Spleen (tissue), 11 donors: ENCODE measurements at regions not wholly inside any gene's neighbourhood (a gene's known extent, or its start where the extent isn't known, plus 50 kb on each side); places are given as distances from the start of the nearest gene placed in this dataset.

Experiments used
- DNase-seq: peaks from one replicate; pipeline ENCODE4 v3.0.0-alpha.2; 2020
- H3K27ac ChIP-seq, 8 donors: fragments of 200-600 bp; sonication (generic) in 7 of 8; 1 replicate in 4 of 8; 2 replicates in 4 of 8; pipeline versions ENCODE4 v1.5.0 to v1.8.0; 2016 to 2021; ENCODE audit warnings: inconsistent platforms in 4 of 8, mild to moderate bottlenecking in 4 of 8, moderate library complexity in 1 of 8
- H3K27me3 ChIP-seq, 7 donors: fragments of 200-600 bp; sonication (generic) in 6 of 7; replicated peaks in 1 of 7; 1 replicate in 4 of 7; 2 replicates in 3 of 7; pipeline versions ENCODE4 v1.5.0 to v1.8.0; 2016 to 2021; ENCODE audit warnings: inconsistent platforms in 3 of 7, mild to moderate bottlenecking in 1 of 7
- H3K36me3 ChIP-seq, 6 donors: fragments of 200-600 bp; sonication (generic) in 5 of 6; 1 replicate in 4 of 6; 2 replicates in 2 of 6; pipeline versions ENCODE4 v1.5.0 to v1.8.0; 2016 to 2021; ENCODE audit warnings: inconsistent platforms in 2 of 6
- H3K4me1 ChIP-seq, 6 donors: fragments of 200-600 bp; sonication (generic) in 5 of 6; 1 replicate in 3 of 6; 2 replicates in 3 of 6; pipeline versions ENCODE4 v1.5.0 to v1.8.0; 2016 to 2021; ENCODE audit warnings: inconsistent platforms in 3 of 6
- H3K4me3 ChIP-seq, 8 donors: fragments of 200-600 bp; sonication (generic) in 7 of 8; 1 replicate in 4 of 8; 2 replicates in 4 of 8; pipeline versions ENCODE4 v1.5.0 to v1.8.0; 2016 to 2021; ENCODE audit warnings: inconsistent platforms in 4 of 8, mild to moderate bottlenecking in 4 of 8, moderate library complexity in 2 of 8
- H3K9me3 ChIP-seq, 8 donors: fragments of 200-600 bp; sonication (generic) in 7 of 8; 1 replicate in 4 of 8; 2 replicates in 4 of 8; pipeline versions ENCODE4 v1.5.0 to v1.8.0; 2016 to 2021; ENCODE audit warnings: inconsistent platforms in 4 of 8
- CTCF ChIP-seq, 11 experiments: fragments of 200-600 bp in 7 of 11; fragments of 450-650 bp in 4 of 11; sonication (generic) in 4 of 11; IDR thresholded peaks in 8 of 11; conservative IDR thresholded peaks in 3 of 11; 1 replicate in 7 of 11; 2 replicates in 4 of 11; pipeline versions ENCODE4 v1.4.0 to v1.8.0; 2016 to 2021; ENCODE audit warnings: antibody characterized with exemption in 11 of 11, inconsistent platforms in 4 of 11, mild to moderate bottlenecking in 1 of 11
- POLR2A ChIP-seq, 3 donors: fragments of 450-650 bp; IDR thresholded peaks; one replicate each; pipeline ENCODE4 v1.5.1; 2017; ENCODE audit warnings: antibody characterized with exemption in 3 of 3, mild to moderate bottlenecking in 1 of 3
- POLR2AphosphoS5 ChIP-seq, 3 donors: sonication (generic); formaldehyde crosslinking; IDR thresholded peaks; one replicate each; pipeline ENCODE4 v1.5.1; 2017; ENCODE audit warnings: antibody characterized with exemption in 3 of 3
- WGBS, 5 donors: extraction: QIAGEN DNeasy Blood & Tissue Kit in 3 of 5; methylation state at CpG; one replicate each; pipeline versions ENCODE4 v1.1.5 to v1.1.7; 2013 to 2018; 5-methylcytosine and 5-hydroxymethylcytosine counted together
- intact Hi-C: fragments of 100-400 bp; cut with DNase I; formaldehyde crosslinking; loops from one replicate; pipeline ENCODE4 v1.15.0; 2023; ENCODE audit warnings: low total_unique reads
- donor health status: healthy with polysubstance abuse.
- donor health status: DM: no; HTN: no; CAD: no; lungs with moderate emphysema.
- donor health status: DM: no; HTN: no; CAD: no.
- donor health status: Bipolar disorder and iron deficiency.
- donor health status: healthy.
- donor health status: DM: no; HTN: no; CAD: no.
- donor health status: DM: yes; HTN: yes; CAD: no.

- intact Hi-C loops: no loop called here
- WGBS, 5 donors: 58 to 76% (median 75%) methylated on average over 2 of the region's 2 CpGs
- no peak for DNase-seq
These were observed 154.9 kb downstream of the FGF9 start for GRCh38 chr13:21825801-21826200.

GRCh38 chr13:21826214-21827015 lies 155.5 kb downstream of the FGF9 start:
- TF ChIP-seq POLR2AphosphoS5 (IDR thresholded peaks at IDR 0.05) (no peak), POLR2A (IDR thresholded peaks at IDR 0.05) (no peak), CTCF (IDR thresholded peaks at IDR 0.05 in 8 of 11, conservative IDR thresholded peaks at IDR 0.05 in 3 of 11) (no peak)
- Histone ChIP-seq H3K36me3 (no peaks in the 10 kb centered on the region), H3K9me3 (no peaks in the 10 kb centered on the region), H3K4me1 (no peaks in the 10 kb centered on the region), H3K27me3 (peaks cover 0 to 2% (median 0%) of the 10 kb centered on the region in 7 donors), H3K27ac (no peak overlapping the region), H3K4me3 (no peak overlapping the region)
- WGBS, 5 donors: 47 to 79% (median 61%) methylated on average over 3 of the region's 3 CpGs
- intact Hi-C loops: no loop called here
- no peak for DNase-seq

More at GRCh38 chr13:21825801-21826200, 154.9 kb downstream of the FGF9 start:
- no peaks in the 10 kb centered on the region for H3K4me1 ChIP-seq
- no peaks in the 10 kb centered on the region for H3K9me3 ChIP-seq
- no peak overlapping the region for H3K4me3 ChIP-seq
- no peak overlapping the region for H3K27ac ChIP-seq
- H3K27me3 ChIP-seq: peaks cover 0 to 2% (median 0%) of the 10 kb centered on the region in 7 donors
- TF ChIP-seq POLR2A (IDR thresholded peaks at IDR 0.05): no peak
- no peak for TF ChIP-seq CTCF (IDR thresholded peaks at IDR 0.05 in 8 of 11, conservative IDR thresholded peaks at IDR 0.05 in 3 of 11)
- no peak for TF ChIP-seq POLR2AphosphoS5 (IDR thresholded peaks at IDR 0.05)
- no peaks in the 10 kb centered on the region for H3K36me3 ChIP-seq

- TF ChIP-seq POLR2AphosphoS5 (IDR thresholded peaks at IDR 0.05): no peak
- TF ChIP-seq CTCF (IDR thresholded peaks at IDR 0.05 in 8 of 11, conservative IDR thresholded peaks at IDR 0.05 in 3 of 11): no peak
- no peak for TF ChIP-seq POLR2A (IDR thresholded peaks at IDR 0.05)
- no peaks in the 10 kb centered on the region for H3K36me3 ChIP-seq
- intact Hi-C loops: no loop called here
- DNase-seq: no peak
- WGBS, 5 donors: 87 to 92% (median 91%) methylated on average over 13 of the region's 13 CpGs
- no peaks in the 10 kb centered on the region for H3K4me1 ChIP-seq
- no peak overlapping the region for H3K4me3 ChIP-seq
- H3K9me3 ChIP-seq: peaks cover 0 to 9% (median 0%) of the 10 kb centered on the region in 8 donors
- H3K27me3 ChIP-seq: peaks cover 0 to 2% (median 0%) of the 10 kb centered on the region in 7 donors
- no peak overlapping the region for H3K27ac ChIP-seq
These were observed 160.9 kb downstream of the FGF9 start for GRCh38 chr13:21831654-21832324.

GRCh38 chr13:21833921-21834320 lies 163.0 kb downstream of the FGF9 start:
- Histone ChIP-seq H3K36me3 (no peaks in the 10 kb centered on the region), H3K9me3 (peaks cover 0 to 9% (median 0%) of the 10 kb centered on the region in 8 donors), H3K27ac (no peak overlapping the region), H3K4me3 (no peak overlapping the region), H3K27me3 (peaks cover 0 to 2% (median 0%) of the 10 kb centered on the region in 7 donors), H3K4me1 (no peaks in the 10 kb centered on the region)
- intact Hi-C loops: no loop called here
- DNase-seq: no peak
- 60 to 81% (median 61%) methylated on average over 7 to 9 of the region's 9 CpGs for WGBS, 5 donors
- TF ChIP-seq POLR2AphosphoS5 (IDR thresholded peaks at IDR 0.05) (peak in 1 of 3 donors; percentile 10), POLR2A (IDR thresholded peaks at IDR 0.05) (no peak)
